GM23338 (cell line): ENCODE measurements at regions not wholly inside any gene's neighbourhood (a gene's known extent, or its start where the extent isn't known, plus 50 kb on each side); places are given as distances from the start of the nearest gene placed in this dataset.

Experiments
- ATAC-seq: fragments of 200-7000 bp; cut with Tn5 transposase; 3 replicates; pipeline ENCODE4 v1.9.1; 2020
- DNase-seq: peaks from one replicate; pipeline ENCODE4 v3.0.0-alpha.2; 2015; ENCODE audit warnings: low spot score
- H2AFZ ChIP-seq: fragments of 200-600 bp; sonication (generic); 2 replicates; pipeline ENCODE4 v1.8.0; 2016; ENCODE audit warnings: antibody characterized with exemption, mild to moderate bottlenecking, moderate library complexity
- H3F3A ChIP-seq: fragments of 200-600 bp; sonication (generic); replicated peaks from 2 replicates; pipeline ENCODE4 v1.8.0; 2017; ENCODE audit warnings: antibody characterized with exemption, mixed run types, low read depth
- H3K27ac ChIP-seq: fragments of 200-600 bp; sonication (generic); 2 replicates; pipeline ENCODE4 v1.6.1; 2016; ENCODE audit warnings: low read depth
- H3K27me3 ChIP-seq: fragments of 200-600 bp; sonication (generic); 2 replicates; pipeline ENCODE4 v1.8.0; 2016; ENCODE audit warnings: mild to moderate bottlenecking, mixed run types, moderate library complexity; ENCODE audit not compliant: insufficient read depth
- H3K36me3 ChIP-seq: fragments of 200-600 bp; sonication (generic); 2 replicates; pipeline ENCODE4 v1.8.0; 2016; ENCODE audit warnings: mild to moderate bottlenecking; ENCODE audit not compliant: insufficient read depth
- H3K4me1 ChIP-seq: fragments of 200-600 bp; sonication (generic); 2 replicates; pipeline ENCODE4 v1.8.0; 2016; ENCODE audit warnings: mild to moderate bottlenecking, moderate library complexity; ENCODE audit not compliant: insufficient read depth
- H3K4me2 ChIP-seq: fragments of 200-600 bp; sonication (generic); 2 replicates; pipeline ENCODE4 v1.7.1; 2017; ENCODE audit warnings: mixed run types
- H3K4me3 ChIP-seq: fragments of 200-600 bp; sonication (generic); 2 replicates; pipeline ENCODE4 v1.6.1; 2016; ENCODE audit warnings: mixed run types
- H3K79me2 ChIP-seq: fragments of 200-600 bp; sonication (generic); replicated peaks from 2 replicates; pipeline ENCODE4 v1.8.0; 2017; ENCODE audit warnings: mild to moderate bottlenecking; ENCODE audit not compliant: insufficient read depth
- H3K9me2 ChIP-seq: fragments of 200-600 bp; sonication (generic); 2 replicates; pipeline ENCODE4 v1.8.0; 2017; ENCODE audit not compliant: insufficient read depth
- H4K20me1 ChIP-seq: fragments of 200-600 bp; sonication (generic); replicated peaks from 2 replicates; pipeline ENCODE4 v1.8.0; 2017; ENCODE audit warnings: mild to moderate bottlenecking; ENCODE audit not compliant: insufficient read depth
- H3K27ac Mint-ChIP-seq: 2 replicates; pipeline ENCODE4 v1.8.0; 2020; ENCODE audit warnings: inconsistent platforms, mild to moderate bottlenecking, moderate library complexity, mixed read lengths
- H3K27me3 Mint-ChIP-seq: 3 replicates; pipeline ENCODE4 v1.8.0; 2022; ENCODE audit warnings: low read depth, mild to moderate bottlenecking, moderate library complexity, mixed read lengths, inconsistent platforms; ENCODE audit not compliant: insufficient read depth, poor library complexity
- H3K36me3 Mint-ChIP-seq: 3 replicates; pipeline ENCODE4 v1.8.0; 2021; ENCODE audit warnings: low read depth, mild to moderate bottlenecking, inconsistent platforms, moderate library complexity, mixed read lengths
- H3K4me1 Mint-ChIP-seq: 3 replicates; pipeline ENCODE4 v1.8.0; 2020; ENCODE audit warnings: mild to moderate bottlenecking, inconsistent platforms, mixed read lengths
- H3K4me3 Mint-ChIP-seq: 3 replicates; pipeline ENCODE4 v1.8.0; 2021; ENCODE audit warnings: moderate library complexity, mild to moderate bottlenecking, inconsistent platforms, mixed read lengths
- H3K9me3 Mint-ChIP-seq: 3 replicates; pipeline ENCODE4 v1.8.0; 2020; ENCODE audit warnings: moderate library complexity, mild to moderate bottlenecking, inconsistent platforms, mixed read lengths
- CTCF ChIP-seq, 2 experiments: fragments of 200-600 bp in 1 of 2; sonication (generic) in 1 of 2; conservative IDR thresholded peaks; 2 replicates each; pipeline versions ENCODE4 v1.5.1 to v1.6.1; 2016 to 2017; ENCODE audit warnings: antibody characterized with exemption in 2 of 2, low read depth in 2 of 2, mild to moderate bottlenecking in 2 of 2, moderate library complexity in 1 of 2
- JUNB ChIP-seq: IDR thresholded peaks from one replicate; pipeline ENCODE4 v1.6.1; 2016; ENCODE audit warnings: antibody characterized with exemption; ENCODE audit not compliant: unreplicated experiment
- NANOG ChIP-seq: IDR thresholded peaks from 2 replicates; pipeline ENCODE4 v1.6.1; 2016; ENCODE audit warnings: antibody characterized with exemption, borderline replicate concordance
- POLR2AphosphoS5 ChIP-seq: IDR thresholded peaks from 2 replicates; pipeline ENCODE4 v1.6.1; 2016; ENCODE audit warnings: antibody characterized with exemption, low read depth
- REST ChIP-seq: IDR thresholded peaks from one replicate; pipeline ENCODE4 v1.6.1; 2018; ENCODE audit warnings: antibody characterized with exemption; ENCODE audit not compliant: unreplicated experiment
- STAT1 ChIP-seq: IDR thresholded peaks from one replicate; pipeline ENCODE4 v1.6.1; 2016; ENCODE audit warnings: antibody characterized with exemption; ENCODE audit not compliant: unreplicated experiment
- ZNF114 ChIP-seq: fragments of 250-450 bp; sonication (Bioruptor Pico); IDR thresholded peaks from 2 replicates; pipeline ENCODE4 v1.5.0; 2020; ENCODE audit warnings: mild to moderate bottlenecking, moderate library complexity
- TF ChIP-seq, protein P1 (sequence below): fragments of 250-450 bp; sonication (Bioruptor Pico); IDR thresholded peaks from 2 replicates; pipeline ENCODE4 v1.5.0; 2020; ENCODE audit warnings: mild to moderate bottlenecking, moderate library complexity

GRCh38 chr14:78073028-78073427 lies 97.1 kb upstream of the NRXN3 start:
- H3K36me3 ChIP-seq = no peaks in the 10 kb centered on the region
- no peaks in the 10 kb centered on the region for H3K4me1 ChIP-seq
- DNase-seq (no peak), ATAC-seq (no peak)
- H3K27ac Mint-ChIP-seq = no peak overlapping the region
- H3K4me1 Mint-ChIP-seq = peaks cover 10% of the 10 kb centered on the region; the same call in 1 of the 3 replicates
- H3K4me2 ChIP-seq = no peak overlapping the region
- no peaks in the 10 kb centered on the region for H3K9me2 ChIP-seq
- no peaks in the 10 kb centered on the region for H3K9me3 Mint-ChIP-seq
- H3K4me3 ChIP-seq = no peak overlapping the region
- H3K36me3 Mint-ChIP-seq = no peaks in the 10 kb centered on the region
- no peaks in the 10 kb centered on the region for H3K27me3 ChIP-seq
- no peaks in the 10 kb centered on the region for H3K79me2 ChIP-seq
- no peaks in the 10 kb centered on the region for H4K20me1 ChIP-seq
- no peaks in the 10 kb centered on the region for H3F3A ChIP-seq
- H3K27ac ChIP-seq = no peak overlapping the region
- no peak overlapping the region for H3K4me3 Mint-ChIP-seq
- H2AFZ ChIP-seq = no peak overlapping the region
- peaks cover 2% of the 10 kb centered on the region for H3K27me3 Mint-ChIP-seq
- TF ChIP-seq STAT1 (no peak), POLR2AphosphoS5 (no peak), ZNF114 (CRISPR knock-in tag) (no peak), JUNB (no peak), REST (no peak), CTCF (conservative IDR thresholded peaks at IDR 0.05; ENCODE audit: low read depth in 2 of 2) (no peak), NANOG (no peak)
- TF ChIP-seq, protein P1, sequence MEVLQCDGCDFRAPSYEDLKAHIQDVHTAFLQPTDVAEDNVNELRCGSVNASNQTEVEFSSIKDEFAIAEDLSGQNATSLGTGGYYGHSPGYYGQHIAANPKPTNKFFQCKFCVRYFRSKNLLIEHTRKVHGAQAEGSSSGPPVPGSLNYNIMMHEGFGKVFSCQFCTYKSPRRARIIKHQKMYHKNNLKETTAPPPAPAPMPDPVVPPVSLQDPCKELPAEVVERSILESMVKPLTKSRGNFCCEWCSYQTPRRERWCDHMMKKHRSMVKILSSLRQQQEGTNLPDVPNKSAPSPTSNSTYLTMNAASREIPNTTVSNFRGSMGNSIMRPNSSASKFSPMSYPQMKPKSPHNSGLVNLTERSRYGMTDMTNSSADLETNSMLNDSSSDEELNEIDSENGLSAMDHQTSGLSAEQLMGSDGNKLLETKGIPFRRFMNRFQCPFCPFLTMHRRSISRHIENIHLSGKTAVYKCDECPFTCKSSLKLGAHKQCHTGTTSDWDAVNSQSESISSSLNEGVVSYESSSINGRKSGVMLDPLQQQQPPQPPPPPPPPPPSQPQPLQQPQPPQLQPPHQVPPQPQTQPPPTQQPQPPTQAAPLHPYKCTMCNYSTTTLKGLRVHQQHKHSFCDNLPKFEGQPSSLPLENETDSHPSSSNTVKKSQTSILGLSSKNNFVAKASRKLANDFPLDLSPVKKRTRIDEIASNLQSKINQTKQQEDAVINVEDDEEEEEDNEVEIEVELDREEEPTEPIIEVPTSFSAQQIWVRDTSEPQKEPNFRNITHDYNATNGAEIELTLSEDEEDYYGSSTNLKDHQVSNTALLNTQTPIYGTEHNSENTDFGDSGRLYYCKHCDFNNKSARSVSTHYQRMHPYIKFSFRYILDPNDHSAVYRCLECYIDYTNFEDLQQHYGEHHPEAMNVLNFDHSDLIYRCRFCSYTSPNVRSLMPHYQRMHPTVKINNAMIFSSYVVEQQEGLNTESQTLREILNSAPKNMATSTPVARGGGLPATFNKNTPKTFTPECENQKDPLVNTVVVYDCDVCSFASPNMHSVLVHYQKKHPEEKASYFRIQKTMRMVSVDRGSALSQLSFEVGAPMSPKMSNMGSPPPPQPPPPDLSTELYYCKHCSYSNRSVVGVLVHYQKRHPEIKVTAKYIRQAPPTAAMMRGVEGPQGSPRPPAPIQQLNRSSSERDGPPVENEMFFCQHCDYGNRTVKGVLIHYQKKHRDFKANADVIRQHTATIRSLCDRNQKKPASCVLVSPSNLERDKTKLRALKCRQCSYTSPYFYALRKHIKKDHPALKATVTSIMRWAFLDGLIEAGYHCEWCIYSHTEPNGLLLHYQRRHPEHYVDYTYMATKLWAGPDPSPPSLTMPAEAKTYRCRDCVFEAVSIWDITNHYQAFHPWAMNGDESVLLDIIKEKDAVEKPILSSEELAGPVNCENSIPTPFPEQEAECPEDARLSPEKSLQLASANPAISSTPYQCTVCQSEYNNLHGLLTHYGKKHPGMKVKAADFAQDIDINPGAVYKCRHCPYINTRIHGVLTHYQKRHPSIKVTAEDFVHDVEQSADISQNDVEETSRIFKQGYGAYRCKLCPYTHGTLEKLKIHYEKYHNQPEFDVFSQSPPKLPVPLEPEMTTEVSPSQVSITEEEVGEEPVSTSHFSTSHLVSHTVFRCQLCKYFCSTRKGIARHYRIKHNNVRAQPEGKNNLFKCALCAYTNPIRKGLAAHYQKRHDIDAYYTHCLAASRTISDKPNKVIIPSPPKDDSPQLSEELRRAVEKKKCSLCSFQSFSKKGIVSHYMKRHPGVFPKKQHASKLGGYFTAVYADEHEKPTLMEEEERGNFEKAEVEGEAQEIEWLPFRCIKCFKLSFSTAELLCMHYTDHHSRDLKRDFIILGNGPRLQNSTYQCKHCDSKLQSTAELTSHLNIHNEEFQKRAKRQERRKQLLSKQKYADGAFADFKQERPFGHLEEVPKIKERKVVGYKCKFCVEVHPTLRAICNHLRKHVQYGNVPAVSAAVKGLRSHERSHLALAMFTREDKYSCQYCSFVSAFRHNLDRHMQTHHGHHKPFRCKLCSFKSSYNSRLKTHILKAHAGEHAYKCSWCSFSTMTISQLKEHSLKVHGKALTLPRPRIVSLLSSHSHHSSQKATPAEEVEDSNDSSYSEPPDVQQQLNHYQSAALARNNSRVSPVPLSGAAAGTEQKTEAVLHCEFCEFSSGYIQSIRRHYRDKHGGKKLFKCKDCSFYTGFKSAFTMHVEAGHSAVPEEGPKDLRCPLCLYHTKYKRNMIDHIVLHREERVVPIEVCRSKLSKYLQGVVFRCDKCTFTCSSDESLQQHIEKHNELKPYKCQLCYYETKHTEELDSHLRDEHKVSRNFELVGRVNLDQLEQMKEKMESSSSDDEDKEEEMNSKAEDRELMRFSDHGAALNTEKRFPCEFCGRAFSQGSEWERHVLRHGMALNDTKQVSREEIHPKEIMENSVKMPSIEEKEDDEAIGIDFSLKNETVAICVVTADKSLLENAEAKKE = no peak
